ENCODE measurements at regions not wholly inside any gene's neighbourhood (a gene's known extent, or its start where the extent isn't known, plus 50 kb on each side); places are given as distances from the start of the nearest gene placed in this dataset.

- no peak for TF ChIP-seq CTCF (IDR thresholded peaks at IDR 0.05)
- no peak for TF ChIP-seq POLR2A (IDR thresholded peaks at IDR 0.05; ENCODE audit: low read length)
- no peak for TF ChIP-seq FOSL2 (IDR thresholded peaks at IDR 0.05)
- TF ChIP-seq FOSL2 (CRISPR knock-in tag; IDR thresholded peaks at IDR 0.05) = no peak
- TF ChIP-seq JUN (IDR thresholded peaks at IDR 0.05) = no peak
- TF ChIP-seq TP53 (CRISPR knock-in tag; IDR thresholded peaks at IDR 0.05) = no peak
Observed at GRCh38 chr4:144564358-144564757, 81.6 kb upstream of the HHIP start.

All from A549 (cell line).